M059J (cell line): ENCODE measurements at regions not wholly inside any gene's neighbourhood (a gene's known extent, or its start where the extent isn't known, plus 50 kb on each side); places are given as distances from the start of the nearest gene placed in this dataset.

Source experiments
- DNase-seq: peaks from one replicate; pipeline ENCODE4 v3.0.0-alpha.2; 2012; ENCODE audit warnings: low read depth

GRCh38 chr14:96727980-96728717, 69.0 kb upstream of the VRK1 start:
- no peak for DNase-seq

GRCh38 chr14:96729889-96730288, 67.3 kb upstream of the VRK1 start:
- DNase-seq: no peak

GRCh38 chr14:96730386-96730785, 66.8 kb upstream of the VRK1 start:
- no peak for DNase-seq

GRCh38 chr14:96734076-96734622, 63.0 kb upstream of the VRK1 start:
- no peak for DNase-seq

GRCh38 chr14:96735526-96735925, 61.7 kb upstream of the VRK1 start:
- no peak for DNase-seq

- DNase-seq: no peak
These were observed 60.7 kb upstream of the VRK1 start for GRCh38 chr14:96736439-96736838.

GRCh38 chr14:96737881-96738280, 59.3 kb upstream of the VRK1 start:
- no peak for DNase-seq

GRCh38 chr14:96739200-96739910, 57.8 kb upstream of the VRK1 start:
- no peak for DNase-seq

- peak; percentile 5 for DNase-seq
These were observed 55.8 kb upstream of the VRK1 start for GRCh38 chr14:96741151-96741977.

GRCh38 chr14:96744262-96744661, 52.9 kb upstream of the VRK1 start:
- DNase-seq: no peak

- peak; percentile 4 for DNase-seq
These were observed 51.6 kb upstream of the VRK1 start for GRCh38 chr14:96745500-96746051.

- peak; percentile 2 for DNase-seq
These were observed 51.1 kb upstream of the VRK1 start for GRCh38 chr14:96746101-96746500.

GRCh38 chr14:96747006-96747405, 50.2 kb upstream of the VRK1 start:
- DNase-seq: no peak
